OCI-LY1 (cell line): ENCODE measurements at regions not wholly inside any gene's neighbourhood (a gene's known extent, or its start where the extent isn't known, plus 50 kb on each side); places are given as distances from the start of the nearest gene placed in this dataset.

ENCODE experiments used
- CTCF ChIP-seq: fragments of 200-600 bp; sonication (generic), shearing (Covaris generic); IDR thresholded peaks from 2 replicates; pipeline ENCODE4 v1.5.1; 2017; ENCODE audit warnings: mild to moderate bottlenecking, antibody characterized with exemption, low read length, moderate library complexity, mixed read lengths
- EZH2 ChIP-seq: fragments of 200-600 bp; sonication (generic), shearing (Covaris generic); IDR thresholded peaks from 2 replicates; pipeline ENCODE4 v1.8.0; 2017; ENCODE audit warnings: borderline replicate concordance, mixed run types, mild to moderate bottlenecking, antibody characterized with exemption, low read length, moderate library complexity, mixed read lengths

DNA sequence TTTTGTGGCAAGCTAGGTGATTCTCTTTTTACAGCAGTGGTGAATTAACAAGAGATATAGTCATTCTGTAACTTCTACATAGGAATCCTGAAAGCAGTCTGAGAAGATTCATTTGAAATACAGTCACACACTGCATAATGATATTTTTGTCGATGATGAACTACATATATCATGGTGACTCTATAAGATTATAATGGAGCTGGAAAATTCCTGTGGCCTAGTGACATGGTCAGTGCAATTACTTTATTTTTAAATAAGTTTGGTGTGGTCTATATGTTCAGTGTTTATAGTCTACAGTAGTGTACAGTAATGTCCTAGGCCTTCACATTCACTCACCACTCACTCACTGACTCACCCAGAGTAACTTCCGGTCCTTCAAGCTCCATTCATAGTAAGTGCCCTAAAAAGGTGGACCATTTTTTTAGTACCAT, 511.4 kb upstream of the MCTP2 start:
- TF ChIP-seq CTCF (no peak), EZH2 (no peak)
